HG02678 (cell line): ENCODE measurements at regions not wholly inside any gene's neighbourhood (a gene's known extent, or its start where the extent isn't known, plus 50 kb on each side); places are given as distances from the start of the nearest gene placed in this dataset.
"Not testable (repeated sequence)": the region's sequence is repeated elsewhere in the genome, so short reads cannot be mapped to it uniquely, and the experiment has no call there.

ENCODE experiments used
- ATAC-seq: cut with Tn5 transposase; IDR thresholded peaks from one replicate; pipeline ENCODE4 v1.9.1; 2021; ENCODE audit warnings: mild to moderate bottlenecking, moderate library complexity; ENCODE audit not compliant: unreplicated experiment

GRCh38 chr9:82052081-82052480 lies 63.5 kb downstream of the SPATA31D1 start:
- no peak for ATAC-seq

DNA sequence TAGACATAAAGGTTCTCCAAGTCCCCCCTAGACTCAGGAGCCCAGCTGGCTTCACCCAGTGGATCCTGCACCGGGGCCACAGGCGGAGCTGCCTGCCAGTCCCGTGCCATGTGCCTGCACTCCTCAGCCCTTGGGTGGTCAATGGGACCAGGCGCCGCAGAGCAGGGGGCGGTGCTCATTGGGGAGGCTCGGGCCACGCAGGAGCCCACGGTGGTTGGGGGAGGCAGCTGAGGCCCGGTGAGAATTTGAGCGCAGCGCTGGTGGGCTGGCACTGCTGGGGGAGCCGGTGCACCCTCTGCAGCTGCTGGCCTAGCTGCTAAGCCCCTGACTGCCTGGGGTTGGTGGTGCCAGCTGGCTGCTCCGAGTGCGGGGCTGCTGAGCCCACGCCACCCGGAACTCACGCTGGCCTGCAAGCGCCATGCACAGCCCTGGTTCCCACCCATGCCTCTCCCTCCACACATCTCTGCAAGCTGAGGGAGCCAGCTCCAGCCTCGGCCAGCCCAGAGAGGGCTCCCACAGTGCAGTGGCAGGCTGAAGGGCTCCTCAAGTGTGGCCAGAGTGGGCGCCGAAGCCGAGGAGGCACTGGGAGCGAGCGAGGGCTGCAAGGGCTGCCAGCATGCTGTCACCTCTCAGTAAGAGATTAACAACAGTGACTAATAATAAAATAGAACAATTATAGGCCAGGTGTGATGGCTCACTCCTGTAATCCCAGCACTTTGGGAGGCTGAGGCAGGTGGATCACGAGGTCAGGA lies 65.9 kb downstream of the SPATA31D1 start:
- no peak for ATAC-seq

GRCh38 chr9:82057805-82058204 lies 69.2 kb downstream of the SPATA31D1 start:
- ATAC-seq = no peak

DNA sequence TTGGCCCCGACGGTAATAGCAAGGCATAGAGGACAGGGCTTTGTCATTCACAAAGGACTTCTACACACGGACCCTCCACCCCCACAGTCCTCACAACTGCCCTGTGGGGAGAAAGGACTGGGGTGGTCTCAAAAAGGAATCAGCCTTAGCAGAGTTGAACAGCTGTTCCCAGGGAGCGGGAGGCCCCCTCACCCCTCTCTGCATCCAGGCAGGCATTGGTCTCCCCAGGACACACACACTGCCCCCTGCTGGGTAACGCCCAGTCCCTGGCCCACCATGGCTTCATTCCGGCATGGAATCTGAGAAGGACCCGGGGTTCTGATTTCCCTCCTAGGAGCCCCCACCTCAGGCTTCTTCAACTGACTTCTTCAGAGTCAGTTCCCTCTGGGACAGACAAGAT lies 73.2 kb downstream of the SPATA31D1 start:
- not testable (repeated sequence) for ATAC-seq

DNA sequence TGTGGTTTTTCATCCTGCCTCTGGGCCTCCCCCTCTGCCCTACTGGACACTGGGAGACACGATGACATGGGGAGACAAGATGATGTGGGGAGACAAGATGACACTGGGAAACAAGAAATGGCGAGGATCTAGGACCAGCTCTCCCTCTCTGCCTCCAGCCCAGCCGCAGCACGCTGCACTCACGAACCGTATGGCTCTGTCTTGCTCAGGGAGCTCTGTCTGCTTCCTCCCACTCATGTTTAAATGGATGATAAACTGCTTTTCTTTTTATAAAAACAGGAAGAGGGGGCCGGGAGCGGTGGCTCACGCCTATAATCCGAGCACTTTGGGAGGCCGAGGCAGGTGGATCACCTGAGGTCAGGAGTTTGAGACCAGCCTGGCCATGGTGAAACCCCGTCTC lies 73.7 kb downstream of the SPATA31D1 start:
- no peak for ATAC-seq

GRCh38 chr9:82073551-82074543 lies 85.3 kb downstream of the SPATA31D1 start:
- ATAC-seq = no peak

DNA sequence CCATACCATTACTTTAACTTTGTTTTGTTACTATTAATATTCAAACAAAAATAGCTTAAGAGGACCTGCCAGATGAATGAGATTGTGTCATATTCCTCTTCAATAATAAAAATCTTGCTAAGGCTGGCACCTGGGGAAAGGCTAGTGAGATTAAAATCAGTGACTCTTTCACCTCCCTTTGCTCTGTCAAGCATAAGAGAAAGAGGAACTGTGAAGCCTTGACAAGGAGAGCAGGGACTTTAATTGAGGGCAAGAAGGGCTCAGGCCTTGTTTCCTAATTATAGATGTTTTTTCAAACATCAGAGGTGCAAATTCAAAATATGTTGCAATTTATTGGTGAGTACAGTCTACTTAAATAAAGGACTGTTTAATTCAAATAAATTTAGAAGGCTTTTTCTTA lies 91.7 kb downstream of the SPATA31D1 start:
- no peak for ATAC-seq

- ATAC-seq = no peak
Observed at GRCh38 chr9:82081496-82081895, 92.9 kb downstream of the SPATA31D1 start.

GRCh38 chr9:82082563-82082962 lies 94.0 kb downstream of the SPATA31D1 start:
- no peak for ATAC-seq

DNA sequence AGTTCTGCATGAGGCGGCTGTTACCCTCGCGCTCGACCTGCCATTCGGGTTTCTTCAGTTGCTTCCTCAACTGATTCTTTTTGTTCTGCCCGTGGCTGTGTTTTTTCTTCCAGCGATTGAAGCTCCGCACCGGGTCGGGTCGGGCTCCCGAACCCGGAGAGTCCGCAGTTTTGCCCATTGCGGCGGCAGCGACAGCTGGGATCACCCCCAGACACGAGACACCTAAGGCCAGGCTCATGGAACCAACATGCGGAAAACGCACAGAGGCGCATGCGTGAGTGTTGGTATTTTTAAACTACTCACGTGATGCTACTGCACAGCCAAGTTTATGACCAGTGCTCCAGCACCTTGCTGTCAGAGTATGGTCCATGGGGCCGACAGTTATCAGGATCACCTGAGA lies 100.0 kb downstream of the SPATA31D1 start:
- no peak for ATAC-seq

- ATAC-seq = no peak
Observed at GRCh38 chr9:82090046-82090445, 101.5 kb downstream of the SPATA31D1 start.

DNA sequence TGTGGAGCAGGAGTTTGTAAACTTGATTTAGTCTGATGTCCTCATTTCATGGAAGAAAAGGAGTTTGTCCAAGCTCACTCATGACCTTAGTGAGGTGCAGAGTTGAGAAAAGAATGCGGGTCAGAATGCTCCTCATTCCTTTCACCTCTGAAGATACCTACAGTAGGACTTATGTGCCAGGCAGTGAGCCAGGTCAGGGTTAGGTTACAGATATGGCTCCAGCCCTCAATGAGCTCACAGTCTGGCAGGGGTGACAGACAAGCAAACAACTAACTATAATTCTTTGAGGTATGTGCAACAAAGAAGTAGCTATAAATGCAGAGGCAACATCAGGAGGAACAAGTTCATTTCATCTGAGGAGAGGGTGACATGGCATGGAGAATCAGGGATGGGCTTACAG lies 102.5 kb downstream of the SPATA31D1 start:
- no peak for ATAC-seq

GRCh38 chr9:82091610-82092009 lies 103.0 kb downstream of the SPATA31D1 start:
- ATAC-seq = peak; percentile 58

DNA sequence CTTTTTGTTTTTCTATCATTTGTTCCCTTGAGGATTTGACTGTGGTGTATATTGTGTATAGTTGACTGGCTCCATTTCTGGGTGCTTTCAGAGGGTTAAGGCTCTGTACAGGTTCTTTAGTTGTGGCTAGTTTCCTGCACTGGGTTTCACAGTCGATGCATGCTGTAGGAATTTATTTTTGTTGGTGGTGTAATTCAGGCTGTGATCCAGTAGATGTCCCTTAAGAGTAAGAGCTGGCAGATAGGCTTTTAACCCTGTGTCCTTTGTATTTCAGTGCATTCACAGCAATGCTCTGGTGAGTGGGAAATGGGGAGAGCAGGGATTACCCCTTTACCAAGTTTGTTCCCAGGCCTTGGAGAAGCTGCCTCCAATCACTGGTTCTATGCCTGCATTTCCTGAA lies 112.9 kb downstream of the SPATA31D1 start:
- ATAC-seq = no peak

- no peak for ATAC-seq
Observed at GRCh38 chr9:82104252-82104651, 115.7 kb downstream of the SPATA31D1 start.

DNA sequence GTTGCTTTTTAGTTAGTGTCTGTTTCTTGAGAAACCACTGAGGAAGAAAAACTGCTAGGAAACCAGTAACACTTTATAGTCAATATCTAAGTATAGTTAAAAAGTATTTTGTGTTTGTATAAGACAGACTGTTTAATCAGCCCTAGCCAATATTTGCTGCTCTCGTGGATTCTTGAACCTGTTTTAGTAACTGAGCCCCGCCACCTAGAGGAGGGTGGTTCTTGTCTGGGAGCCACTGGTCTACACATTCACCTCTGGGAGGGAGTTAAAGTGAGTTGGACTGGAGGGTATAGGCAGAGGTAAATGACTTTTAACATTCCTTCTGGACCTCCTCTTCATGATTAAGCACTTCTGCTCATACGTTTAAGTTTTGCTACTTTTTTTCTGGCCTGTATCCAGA lies 117.2 kb downstream of the SPATA31D1 start:
- ATAC-seq = no peak

DNA sequence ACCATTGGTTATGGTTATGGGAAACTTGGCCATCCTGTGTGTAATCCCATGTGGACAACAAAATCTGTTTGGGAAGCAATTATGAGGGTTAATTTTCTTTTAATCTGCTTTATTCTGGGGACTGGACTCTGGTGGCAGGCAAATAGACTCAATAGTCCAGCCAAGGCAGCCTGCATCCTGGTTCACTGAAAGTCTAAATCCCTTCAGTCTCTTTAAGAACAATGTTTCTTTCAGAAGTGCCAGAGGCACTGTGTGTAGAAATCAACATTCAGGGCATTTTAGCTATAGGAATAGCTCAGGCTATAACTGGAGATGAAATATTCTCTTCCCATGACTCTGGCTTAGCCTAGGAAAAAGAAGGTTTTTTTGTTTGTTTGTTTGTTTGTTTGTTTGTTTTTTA lies 118.0 kb downstream of the SPATA31D1 start:
- ATAC-seq = no peak

DNA sequence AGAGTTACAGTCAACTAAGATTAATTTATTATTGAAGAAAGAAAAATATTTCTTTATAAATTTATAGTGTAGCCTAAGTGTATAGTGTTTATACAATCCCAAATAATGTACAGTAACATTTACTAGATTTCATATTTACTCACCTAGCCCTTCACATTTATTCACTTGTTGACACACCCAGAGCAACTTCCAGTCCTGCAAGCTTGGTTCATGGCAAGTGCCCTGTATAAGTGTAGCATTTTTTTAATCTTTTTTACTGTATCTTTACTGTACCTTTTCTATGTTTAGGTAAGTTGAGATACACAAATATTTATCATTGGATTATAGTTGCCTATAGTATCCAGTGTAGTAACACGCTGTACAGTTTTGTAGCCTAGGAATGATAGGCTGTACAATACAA lies 119.9 kb downstream of the SPATA31D1 start:
- no peak for ATAC-seq

- ATAC-seq = no peak
Observed at GRCh38 chr9:82108941-82109340, 120.4 kb downstream of the SPATA31D1 start.

GRCh38 chr9:82109626-82110025 lies 121.1 kb downstream of the SPATA31D1 start:
- no peak for ATAC-seq

- no peak for ATAC-seq
Observed at GRCh38 chr9:82110881-82111280, 122.3 kb downstream of the SPATA31D1 start.

- no peak for ATAC-seq
Observed at GRCh38 chr9:82115331-82115730, 126.8 kb downstream of the SPATA31D1 start.
